ENCODE measurements at regions not wholly inside any gene's neighbourhood (a gene's known extent, or its start where the extent isn't known, plus 50 kb on each side); places are given as distances from the start of the nearest gene placed in this dataset.

DNA sequence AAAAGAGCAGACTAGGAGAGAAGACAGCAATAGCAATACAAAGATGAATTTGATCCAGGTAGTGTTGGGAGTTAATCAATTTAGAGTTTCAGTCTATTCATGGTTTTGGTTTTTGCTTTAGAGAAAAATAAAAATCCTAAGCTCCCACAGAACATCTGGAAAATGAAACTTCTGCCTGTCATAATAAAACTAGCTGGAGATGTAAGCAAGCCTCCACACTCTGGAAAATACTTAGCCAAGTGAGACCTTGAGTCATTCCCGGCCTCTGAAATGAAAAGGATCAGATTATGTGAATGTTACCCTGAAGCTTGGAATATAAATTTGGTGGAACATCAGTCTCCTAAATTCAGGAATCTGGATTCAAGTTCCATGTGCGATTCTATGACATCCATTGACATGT, 485.6 kb upstream of the SPRED2 start:
- TF ChIP-seq MBD4 (IDR thresholded peaks at IDR 0.05; ENCODE audit: borderline replicate concordance, low read length), result no peak
- TF ChIP-seq, protein P1, sequence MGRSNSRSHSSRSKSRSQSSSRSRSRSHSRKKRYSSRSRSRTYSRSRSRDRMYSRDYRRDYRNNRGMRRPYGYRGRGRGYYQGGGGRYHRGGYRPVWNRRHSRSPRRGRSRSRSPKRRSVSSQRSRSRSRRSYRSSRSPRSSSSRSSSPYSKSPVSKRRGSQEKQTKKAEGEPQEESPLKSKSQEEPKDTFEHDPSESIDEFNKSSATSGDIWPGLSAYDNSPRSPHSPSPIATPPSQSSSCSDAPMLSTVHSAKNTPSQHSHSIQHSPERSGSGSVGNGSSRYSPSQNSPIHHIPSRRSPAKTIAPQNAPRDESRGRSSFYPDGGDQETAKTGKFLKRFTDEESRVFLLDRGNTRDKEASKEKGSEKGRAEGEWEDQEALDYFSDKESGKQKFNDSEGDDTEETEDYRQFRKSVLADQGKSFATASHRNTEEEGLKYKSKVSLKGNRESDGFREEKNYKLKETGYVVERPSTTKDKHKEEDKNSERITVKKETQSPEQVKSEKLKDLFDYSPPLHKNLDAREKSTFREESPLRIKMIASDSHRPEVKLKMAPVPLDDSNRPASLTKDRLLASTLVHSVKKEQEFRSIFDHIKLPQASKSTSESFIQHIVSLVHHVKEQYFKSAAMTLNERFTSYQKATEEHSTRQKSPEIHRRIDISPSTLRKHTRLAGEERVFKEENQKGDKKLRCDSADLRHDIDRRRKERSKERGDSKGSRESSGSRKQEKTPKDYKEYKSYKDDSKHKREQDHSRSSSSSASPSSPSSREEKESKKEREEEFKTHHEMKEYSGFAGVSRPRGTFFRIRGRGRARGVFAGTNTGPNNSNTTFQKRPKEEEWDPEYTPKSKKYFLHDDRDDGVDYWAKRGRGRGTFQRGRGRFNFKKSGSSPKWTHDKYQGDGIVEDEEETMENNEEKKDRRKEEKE (IDR thresholded peaks at IDR 0.05), result no peak
- no peak for TF ChIP-seq YY1 (IDR thresholded peaks at IDR 0.05; ENCODE audit: insufficient read depth, insufficient replicate concordance, low read depth, low read length)
- no peak for TF ChIP-seq MAFK (conservative IDR thresholded peaks at IDR 0.05 in 1 of 2, IDR thresholded peaks at IDR 0.05 in 1 of 2; ENCODE audit: low read length in 2 of 2)
- no peak for TF ChIP-seq ZNF878 (CRISPR knock-in tag; IDR thresholded peaks at IDR 0.05)
- TF ChIP-seq, protein P2, sequence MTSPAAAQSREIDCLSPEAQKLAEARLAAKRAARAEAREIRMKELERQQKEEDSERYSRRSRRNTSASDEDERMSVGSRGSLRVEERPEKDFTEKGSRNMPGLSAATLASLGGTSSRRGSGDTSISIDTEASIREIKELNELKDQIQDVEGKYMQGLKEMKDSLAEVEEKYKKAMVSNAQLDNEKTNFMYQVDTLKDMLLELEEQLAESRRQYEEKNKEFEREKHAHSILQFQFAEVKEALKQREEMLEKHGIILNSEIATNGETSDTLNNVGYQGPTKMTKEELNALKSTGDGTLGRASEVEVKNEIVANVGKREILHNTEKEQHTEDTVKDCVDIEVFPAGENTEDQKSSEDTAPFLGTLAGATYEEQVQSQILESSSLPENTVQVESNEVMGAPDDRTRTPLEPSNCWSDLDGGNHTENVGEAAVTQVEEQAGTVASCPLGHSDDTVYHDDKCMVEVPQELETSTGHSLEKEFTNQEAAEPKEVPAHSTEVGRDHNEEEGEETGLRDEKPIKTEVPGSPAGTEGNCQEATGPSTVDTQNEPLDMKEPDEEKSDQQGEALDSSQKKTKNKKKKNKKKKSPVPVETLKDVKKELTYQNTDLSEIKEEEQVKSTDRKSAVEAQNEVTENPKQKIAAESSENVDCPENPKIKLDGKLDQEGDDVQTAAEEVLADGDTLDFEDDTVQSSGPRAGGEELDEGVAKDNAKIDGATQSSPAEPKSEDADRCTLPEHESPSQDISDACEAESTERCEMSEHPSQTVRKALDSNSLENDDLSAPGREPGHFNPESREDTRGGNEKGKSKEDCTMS (CRISPR knock-in tag; conservative IDR thresholded peaks at IDR 0.05), result no peak
- no peak for TF ChIP-seq ZNF800 (CRISPR knock-in tag; IDR thresholded peaks at IDR 0.05)
